Fibroblast of lung (primary cell): ENCODE measurements at regions not wholly inside any gene's neighbourhood (a gene's known extent, or its start where the extent isn't known, plus 50 kb on each side); places are given as distances from the start of the nearest gene placed in this dataset.

ENCODE experiments used
- DNase-seq, 2 donors: peaks; one replicate each; pipeline versions ENCODE4 v3.0.0 to v3.0.0-alpha.2; 2010; ENCODE audit warnings: low read depth in 2 of 2
- H2AFZ ChIP-seq: 2 replicates; pipeline ENCODE4 v1.5.1; 2012; ENCODE audit warnings: low read length, control low read depth, inconsistent platforms
- H3K27ac ChIP-seq: 2 replicates; pipeline ENCODE4 v1.5.1; 2011; ENCODE audit warnings: low read length, control low read depth; ENCODE audit not compliant: insufficient read depth
- H3K27me3 ChIP-seq: 2 replicates; pipeline ENCODE4 v1.5.1; 2011; ENCODE audit warnings: mild to moderate bottlenecking, low read length; ENCODE audit not compliant: control insufficient read depth, insufficient read depth
- H3K36me3 ChIP-seq: 2 replicates; pipeline ENCODE4 v1.5.1; 2011; ENCODE audit warnings: low read length; ENCODE audit not compliant: control insufficient read depth, insufficient read depth
- H3K4me1 ChIP-seq: 2 replicates; pipeline ENCODE4 v1.5.1; 2011; ENCODE audit warnings: low read length; ENCODE audit not compliant: control insufficient read depth, insufficient read depth; ENCODE audit errors: extremely low read depth
- H3K4me2 ChIP-seq: 2 replicates; pipeline ENCODE4 v1.5.1; 2011; ENCODE audit warnings: low read length, control low read depth; ENCODE audit not compliant: insufficient read depth; ENCODE audit errors: extremely low read depth
- H3K4me3 ChIP-seq, 4 experiments: fragments of 200-600 bp in 1 of 4; sonication (generic) in 1 of 4; replicated peaks in 1 of 4; 2 replicates each; pipeline ENCODE4 v1.5.1; 2011 to 2016; ENCODE audit warnings: low read length in 4 of 4, low read depth in 3 of 4, mild to moderate bottlenecking in 3 of 4, control low read depth in 2 of 4, inconsistent platforms in 1 of 4, mixed read lengths in 1 of 4; ENCODE audit not compliant: insufficient read depth in 1 of 4; ENCODE audit errors: control extremely low read depth in 1 of 4
- H3K79me2 ChIP-seq: 2 replicates; pipeline ENCODE4 v1.5.1; 2012; ENCODE audit warnings: mild to moderate bottlenecking, low read length, inconsistent platforms; ENCODE audit not compliant: control insufficient read depth, insufficient read depth
- H3K9ac ChIP-seq: 2 replicates; pipeline ENCODE4 v1.5.1; 2011; ENCODE audit warnings: mild to moderate bottlenecking, low read length, control low read depth; ENCODE audit not compliant: insufficient read depth
- H3K9me3 ChIP-seq: 2 replicates; pipeline ENCODE4 v1.5.1; 2012; ENCODE audit warnings: low read depth, low read length; ENCODE audit not compliant: control insufficient read depth, insufficient read depth
- H4K20me1 ChIP-seq: 2 replicates; pipeline ENCODE4 v1.5.1; 2011; ENCODE audit warnings: low read length; ENCODE audit not compliant: control insufficient read depth, insufficient read depth; ENCODE audit errors: extremely low read depth
- CTCF ChIP-seq, 2 donors: IDR thresholded peaks in 1 of 2; conservative IDR thresholded peaks in 1 of 2; 1 replicate in 1 of 2; 2 replicates in 1 of 2; pipeline ENCODE4 v1.5.1; 2011 to 2012; ENCODE audit warnings: low read length in 2 of 2, control low read depth in 1 of 2, inconsistent platforms in 1 of 2, low read depth in 1 of 2, mild to moderate bottlenecking in 1 of 2
- EZH2 ChIP-seq: IDR thresholded peaks from 2 replicates; pipeline ENCODE4 v1.5.1; 2012; ENCODE audit warnings: low read length, control low read depth, mild to moderate bottlenecking; ENCODE audit errors: missing control alignments

- H3K27ac ChIP-seq: no peak overlapping the region
- H3K4me3 ChIP-seq: no peak overlapping the region
- no peak for TF ChIP-seq EZH2
- TF ChIP-seq CTCF (conservative IDR thresholded peaks at IDR 0.05 in 1 of 2, IDR thresholded peaks at IDR 0.05 in 1 of 2; ENCODE audit: low read depth in 1 of 2, low read length in 2 of 2): no peak
- H4K20me1 ChIP-seq: no peaks in the 10 kb centered on the region
- no peaks in the 10 kb centered on the region for H3K9me3 ChIP-seq
- no peak overlapping the region for H3K4me2 ChIP-seq
- H3K4me1 ChIP-seq: no peaks in the 10 kb centered on the region
- H3K9ac ChIP-seq: no peak overlapping the region
- no peak for DNase-seq
- no peak overlapping the region for H2AFZ ChIP-seq
- no peaks in the 10 kb centered on the region for H3K36me3 ChIP-seq
- H3K79me2 ChIP-seq: no peaks in the 10 kb centered on the region
- no peaks in the 10 kb centered on the region for H3K27me3 ChIP-seq
Observed at GRCh38 chr16:80327740-80328139, 213.1 kb upstream of the DYNLRB2 start.

GRCh38 chr16:80324371-80324770 lies 216.4 kb upstream of the DYNLRB2 start:
- TF ChIP-seq EZH2 (no peak), CTCF (conservative IDR thresholded peaks at IDR 0.05 in 1 of 2, IDR thresholded peaks at IDR 0.05 in 1 of 2; ENCODE audit: low read depth in 1 of 2, low read length in 2 of 2) (no peak)
- H3K36me3 ChIP-seq: no peaks in the 10 kb centered on the region
- no peaks in the 10 kb centered on the region for H3K27me3 ChIP-seq

GRCh38 chr16:80323808-80324195 lies 217.0 kb upstream of the DYNLRB2 start:
- Histone ChIP-seq H3K27me3 (no peaks in the 10 kb centered on the region), H3K36me3 (no peaks in the 10 kb centered on the region), H3K4me2 (no peak overlapping the region), H3K9me3 (no peaks in the 10 kb centered on the region), H3K4me1 (no peaks in the 10 kb centered on the region), H3K4me3 (no peak overlapping the region), H3K9ac (no peak overlapping the region), H3K79me2 (no peaks in the 10 kb centered on the region), H3K27ac (no peak overlapping the region), H4K20me1 (no peaks in the 10 kb centered on the region), H2AFZ (no peak overlapping the region)
- no peak for DNase-seq
- no peak for TF ChIP-seq CTCF (conservative IDR thresholded peaks at IDR 0.05 in 1 of 2, IDR thresholded peaks at IDR 0.05 in 1 of 2; ENCODE audit: low read depth in 1 of 2, low read length in 2 of 2)
- TF ChIP-seq EZH2: no peak

More at GRCh38 chr16:80324371-80324770, 216.4 kb upstream of the DYNLRB2 start:
- no peaks in the 10 kb centered on the region for H3K4me1 ChIP-seq
- H3K9me3 ChIP-seq: no peaks in the 10 kb centered on the region
- no peak overlapping the region for H3K27ac ChIP-seq
- no peak overlapping the region for H3K9ac ChIP-seq
- H3K4me3 ChIP-seq: no peak overlapping the region
- no peak for DNase-seq
- H3K4me2 ChIP-seq: no peak overlapping the region
- H3K79me2 ChIP-seq: no peaks in the 10 kb centered on the region
- H4K20me1 ChIP-seq: no peaks in the 10 kb centered on the region
- no peak overlapping the region for H2AFZ ChIP-seq
